Transverse colon (tissue), 4 donors: ENCODE measurements at regions not wholly inside any gene's neighbourhood (a gene's known extent, or its start where the extent isn't known, plus 50 kb on each side); places are given as distances from the start of the nearest gene placed in this dataset.

Experiments
- EP300 ChIP-seq: sonication (generic); formaldehyde crosslinking; IDR thresholded peaks from one replicate; pipeline ENCODE4 v1.6.1; 2017; ENCODE audit warnings: antibody characterized with exemption, low read depth
- POLR2A ChIP-seq: fragments of 450-650 bp; IDR thresholded peaks from one replicate; pipeline ENCODE4 v1.6.1; 2016; ENCODE audit warnings: antibody characterized with exemption, mild to moderate bottlenecking, moderate library complexity
- POLR2AphosphoS5 ChIP-seq, 3 donors: sonication (generic); formaldehyde crosslinking; IDR thresholded peaks; one replicate each; pipeline ENCODE4 v1.6.1; 2016; ENCODE audit warnings: antibody characterized with exemption in 3 of 3
- TF ChIP-seq, protein P1 (sequence below), 5 experiments: fragments of 200-600 bp in 3 of 5; fragments of 450-650 bp in 2 of 5; sonication (generic) in 3 of 5; IDR thresholded peaks; 1 replicate in 2 of 5; 2 replicates in 3 of 5; pipeline ENCODE4 v1.5.1; 2016 to 2017; ENCODE audit warnings: antibody characterized with exemption in 5 of 5, inconsistent platforms in 3 of 5, mild to moderate bottlenecking in 2 of 5, moderate library complexity in 1 of 5

DNA sequence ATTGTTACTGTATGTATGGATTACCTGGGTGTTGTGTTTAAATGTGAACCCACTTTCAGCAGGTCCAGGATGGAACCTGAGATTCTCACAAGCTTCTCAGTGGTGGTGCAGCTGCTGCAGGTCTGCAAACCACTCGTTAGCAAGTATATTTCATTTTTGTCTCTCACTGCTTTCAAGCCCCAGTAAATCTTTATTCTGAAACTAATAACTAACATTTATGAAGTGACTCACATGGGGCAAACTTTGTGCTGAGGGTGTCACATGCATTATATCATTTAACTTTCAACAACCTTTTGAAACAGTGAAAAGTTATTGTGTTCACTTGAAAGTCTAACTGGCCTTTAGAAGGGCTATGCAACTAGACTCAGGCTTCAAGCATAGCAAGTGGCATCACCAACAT, 98.9 kb upstream of the DYNLRB2 start:
- TF ChIP-seq, protein P1, sequence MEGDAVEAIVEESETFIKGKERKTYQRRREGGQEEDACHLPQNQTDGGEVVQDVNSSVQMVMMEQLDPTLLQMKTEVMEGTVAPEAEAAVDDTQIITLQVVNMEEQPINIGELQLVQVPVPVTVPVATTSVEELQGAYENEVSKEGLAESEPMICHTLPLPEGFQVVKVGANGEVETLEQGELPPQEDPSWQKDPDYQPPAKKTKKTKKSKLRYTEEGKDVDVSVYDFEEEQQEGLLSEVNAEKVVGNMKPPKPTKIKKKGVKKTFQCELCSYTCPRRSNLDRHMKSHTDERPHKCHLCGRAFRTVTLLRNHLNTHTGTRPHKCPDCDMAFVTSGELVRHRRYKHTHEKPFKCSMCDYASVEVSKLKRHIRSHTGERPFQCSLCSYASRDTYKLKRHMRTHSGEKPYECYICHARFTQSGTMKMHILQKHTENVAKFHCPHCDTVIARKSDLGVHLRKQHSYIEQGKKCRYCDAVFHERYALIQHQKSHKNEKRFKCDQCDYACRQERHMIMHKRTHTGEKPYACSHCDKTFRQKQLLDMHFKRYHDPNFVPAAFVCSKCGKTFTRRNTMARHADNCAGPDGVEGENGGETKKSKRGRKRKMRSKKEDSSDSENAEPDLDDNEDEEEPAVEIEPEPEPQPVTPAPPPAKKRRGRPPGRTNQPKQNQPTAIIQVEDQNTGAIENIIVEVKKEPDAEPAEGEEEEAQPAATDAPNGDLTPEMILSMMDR (IDR thresholded peaks at IDR 0.05), result no peak
- TF ChIP-seq EP300 (no peak), POLR2AphosphoS5 (IDR thresholded peaks at IDR 0.05) (no peak), POLR2A (no peak)
